ENCODE measurements at regions not wholly inside any gene's neighbourhood (a gene's known extent, or its start where the extent isn't known, plus 50 kb on each side); places are given as distances from the start of the nearest gene placed in this dataset.
"Not testable (repeated sequence)": the region's sequence is repeated elsewhere in the genome, so short reads cannot be mapped to it uniquely, and the experiment has no call there.

DNA sequence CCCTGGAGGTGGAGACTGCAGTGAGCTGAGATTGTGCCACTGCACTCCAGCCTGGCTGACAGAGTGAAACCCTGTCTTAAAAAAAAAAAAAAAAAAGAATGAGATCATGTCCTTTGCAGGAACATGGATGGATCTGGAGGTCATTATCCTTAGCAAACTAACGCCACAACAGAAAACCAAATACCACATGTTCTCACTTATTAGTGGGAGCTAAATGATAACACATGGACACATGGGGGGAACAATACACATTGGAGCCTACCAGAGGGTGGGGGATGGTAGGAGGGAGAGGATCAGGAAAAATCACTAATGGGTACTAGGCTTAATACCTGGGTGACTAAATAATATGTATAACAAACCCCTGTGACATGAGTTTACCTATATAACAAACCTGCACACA, 108.0 kb upstream of the FHL2 start:
- not testable (repeated sequence) for TF ChIP-seq EZH2 (IDR thresholded peaks at IDR 0.05; ENCODE audit: insufficient read depth, poor library complexity, severe bottlenecking); EZH2phosphoT487 (IDR thresholded peaks at IDR 0.05; ENCODE audit: insufficient read depth, low read depth)
